ENCODE measurements at regions not wholly inside any gene's neighbourhood (a gene's known extent, or its start where the extent isn't known, plus 50 kb on each side); places are given as distances from the start of the nearest gene placed in this dataset.

DNA sequence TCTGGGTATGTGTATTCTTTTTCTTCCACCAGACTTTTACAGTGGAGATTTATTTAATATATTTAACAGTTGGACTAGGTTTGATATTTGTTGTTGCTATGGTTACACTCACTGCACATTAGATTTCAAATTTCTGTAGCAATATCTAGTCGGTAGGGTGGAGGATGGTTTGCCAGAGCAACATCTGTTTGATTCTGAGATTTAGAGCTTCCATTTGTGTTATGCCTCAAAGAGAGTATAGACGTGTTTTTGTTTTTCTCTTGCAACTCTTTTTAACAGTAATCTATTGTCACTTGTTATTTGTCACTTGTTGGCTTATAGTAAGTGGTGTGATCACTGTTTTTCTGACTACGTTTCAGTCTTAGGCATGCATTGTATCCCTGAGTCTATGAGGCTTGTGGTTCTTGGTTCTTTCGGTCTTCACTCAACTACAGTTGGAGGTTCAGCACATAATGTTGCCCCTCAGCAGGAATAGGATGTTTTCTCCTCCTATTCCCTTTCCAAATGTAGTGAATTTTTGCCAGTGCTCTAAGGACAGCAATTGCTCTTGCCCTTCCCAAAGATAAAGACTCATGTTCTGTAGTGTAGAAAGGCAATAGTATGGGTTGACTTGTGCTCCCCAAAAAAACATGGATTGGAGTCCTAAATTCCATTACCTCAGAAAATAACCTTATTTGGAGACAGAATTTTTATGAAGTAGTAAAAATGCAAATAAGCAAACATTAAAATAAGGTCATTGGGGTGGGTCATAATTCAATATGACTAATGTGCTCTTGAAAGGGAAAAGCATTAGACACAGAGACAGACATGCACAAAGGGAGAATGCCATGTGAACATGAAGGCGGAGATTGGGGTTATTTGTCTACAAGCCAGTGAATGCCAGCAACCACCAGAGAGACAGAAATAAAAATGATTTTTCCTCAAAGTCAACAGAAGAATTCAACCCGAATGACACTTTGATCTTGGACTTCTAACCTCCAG is 692.1 kb downstream of the DIPK2A start:
- DNase-seq (ENCODE audit: insufficient read length, low spot score) (no peak), FAIRE-seq (no peak)
- TF ChIP-seq PAX5 (IDR thresholded peaks at IDR 0.05; ENCODE audit: insufficient read depth, low read length, severe bottlenecking) (no peak), SPI1 (IDR thresholded peaks at IDR 0.05; ENCODE audit: low read depth, low read length) (no peak), POLR2AphosphoS5 (IDR thresholded peaks at IDR 0.05; ENCODE audit: low read depth, low read length) (no peak), TAF1 (IDR thresholded peaks at IDR 0.05; ENCODE audit: low read depth, low read length) (no peak), POLR2A (IDR thresholded peaks at IDR 0.05; ENCODE audit: low read depth, low read length) (no peak), POU2F2 (IDR thresholded peaks at IDR 0.05; ENCODE audit: low read depth, low read length) (no peak)

DNA sequence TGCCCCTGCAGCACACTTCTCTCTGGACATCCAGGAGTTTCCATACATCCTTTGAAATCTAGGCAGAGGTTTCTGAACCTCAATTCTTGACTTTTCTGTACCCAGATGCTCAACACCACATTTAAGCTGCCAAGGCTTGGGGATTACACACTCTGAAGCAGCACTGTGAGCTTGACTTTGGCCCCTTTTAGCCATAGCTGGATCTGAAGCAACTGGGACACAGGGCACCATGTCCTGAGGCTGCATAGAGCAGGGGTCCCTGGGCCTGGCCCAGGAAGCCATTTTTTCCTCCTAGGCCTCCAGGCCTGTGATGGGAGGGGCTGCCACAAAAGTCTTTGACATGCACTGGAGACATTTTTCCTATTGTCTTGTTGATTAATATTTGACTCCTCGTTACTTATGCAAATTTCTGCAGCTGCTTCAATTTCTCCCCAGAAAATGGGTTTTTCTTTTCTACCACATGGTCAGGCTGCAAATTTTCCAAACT is 694.0 kb downstream of the DIPK2A start:
- TF ChIP-seq POU2F2 (IDR thresholded peaks at IDR 0.05; ENCODE audit: low read depth, low read length) = no peak
- no peak for TF ChIP-seq POLR2A (IDR thresholded peaks at IDR 0.05; ENCODE audit: low read depth, low read length)
- TF ChIP-seq SPI1 (IDR thresholded peaks at IDR 0.05; ENCODE audit: low read depth, low read length) = no peak
- TF ChIP-seq TAF1 (IDR thresholded peaks at IDR 0.05; ENCODE audit: low read depth, low read length) = no peak
- no peak for TF ChIP-seq PAX5 (IDR thresholded peaks at IDR 0.05; ENCODE audit: insufficient read depth, low read length, severe bottlenecking)
- no peak for TF ChIP-seq POLR2AphosphoS5 (IDR thresholded peaks at IDR 0.05; ENCODE audit: low read depth, low read length)
- DNase-seq (ENCODE audit: insufficient read length, low spot score) (no peak), FAIRE-seq (no peak)

GRCh38 chr3:144670571-144670970 is 698.9 kb downstream of the DIPK2A start:
- TF ChIP-seq SPI1 (IDR thresholded peaks at IDR 0.05; ENCODE audit: low read depth, low read length) (no peak), POLR2A (IDR thresholded peaks at IDR 0.05; ENCODE audit: low read depth, low read length) (no peak), PAX5 (IDR thresholded peaks at IDR 0.05; ENCODE audit: insufficient read depth, low read length, severe bottlenecking) (no peak)
- FAIRE-seq = no peak
- no peak for DNase-seq (ENCODE audit: insufficient read length, low spot score)

- no peak for FAIRE-seq
- no peak for DNase-seq (ENCODE audit: insufficient read length, low spot score)
- TF ChIP-seq POU2F2 (IDR thresholded peaks at IDR 0.05; ENCODE audit: low read depth, low read length) (no peak), TAF1 (IDR thresholded peaks at IDR 0.05; ENCODE audit: low read depth, low read length) (no peak), PAX5 (IDR thresholded peaks at IDR 0.05; ENCODE audit: insufficient read depth, low read length, severe bottlenecking) (no peak), SPI1 (IDR thresholded peaks at IDR 0.05; ENCODE audit: low read depth, low read length) (no peak), POLR2A (IDR thresholded peaks at IDR 0.05; ENCODE audit: low read depth, low read length) (no peak), POLR2AphosphoS5 (IDR thresholded peaks at IDR 0.05; ENCODE audit: low read depth, low read length) (no peak)
These were observed 705.5 kb downstream of the DIPK2A start for GRCh38 chr3:144677103-144677502.

GRCh38 chr3:144683065-144683464 is 711.4 kb downstream of the DIPK2A start:
- FAIRE-seq = no peak
- TF ChIP-seq TAF1 (IDR thresholded peaks at IDR 0.05; ENCODE audit: low read depth, low read length) = no peak
- no peak for TF ChIP-seq POLR2AphosphoS5 (IDR thresholded peaks at IDR 0.05; ENCODE audit: low read depth, low read length)
- TF ChIP-seq PAX5 (IDR thresholded peaks at IDR 0.05; ENCODE audit: insufficient read depth, low read length, severe bottlenecking) = no peak
- no peak for TF ChIP-seq SPI1 (IDR thresholded peaks at IDR 0.05; ENCODE audit: low read depth, low read length)
- TF ChIP-seq POLR2A (IDR thresholded peaks at IDR 0.05; ENCODE audit: low read depth, low read length) = no peak

DNA sequence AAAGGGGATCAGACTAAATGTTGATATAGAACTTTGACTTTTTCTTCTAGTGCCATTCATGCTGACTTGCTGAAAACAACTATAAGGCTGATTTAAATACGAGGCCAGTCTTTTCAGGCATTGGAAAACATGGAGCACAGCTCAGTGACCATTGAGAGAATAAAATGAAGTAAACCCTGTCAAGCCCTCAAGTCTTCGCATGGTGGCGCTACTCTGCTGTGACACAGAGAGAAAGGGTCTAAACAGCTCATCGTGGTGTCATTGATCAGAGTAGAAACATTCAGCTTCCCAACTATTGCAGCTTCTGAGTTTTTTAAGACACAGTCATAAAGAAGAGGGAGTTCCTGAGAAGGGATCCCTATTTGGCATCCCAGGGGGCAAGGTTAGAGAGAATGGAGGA is 716.2 kb downstream of the DIPK2A start:
- TF ChIP-seq TAF1 (IDR thresholded peaks at IDR 0.05; ENCODE audit: low read depth, low read length) = no peak
- no peak for TF ChIP-seq PAX5 (IDR thresholded peaks at IDR 0.05; ENCODE audit: insufficient read depth, low read length, severe bottlenecking)
- no peak for TF ChIP-seq POLR2A (IDR thresholded peaks at IDR 0.05; ENCODE audit: low read depth, low read length)
- no peak for TF ChIP-seq POLR2AphosphoS5 (IDR thresholded peaks at IDR 0.05; ENCODE audit: low read depth, low read length)
- no peak for TF ChIP-seq POU2F2 (IDR thresholded peaks at IDR 0.05; ENCODE audit: low read depth, low read length)
- no peak for TF ChIP-seq SPI1 (IDR thresholded peaks at IDR 0.05; ENCODE audit: low read depth, low read length)
- FAIRE-seq (no peak), DNase-seq (ENCODE audit: insufficient read length, low spot score) (no peak)

More at GRCh38 chr3:144683065-144683464, 711.4 kb downstream of the DIPK2A start:
- DNase-seq (ENCODE audit: insufficient read length, low spot score) = no peak

GRCh38 chr3:144692488-144692887 is 720.9 kb downstream of the DIPK2A start:
- no peak for TF ChIP-seq PAX5 (IDR thresholded peaks at IDR 0.05; ENCODE audit: insufficient read depth, low read length, severe bottlenecking)
- no peak for TF ChIP-seq SPI1 (IDR thresholded peaks at IDR 0.05; ENCODE audit: low read depth, low read length)
- TF ChIP-seq POLR2A (IDR thresholded peaks at IDR 0.05; ENCODE audit: low read depth, low read length) = no peak
- no peak for TF ChIP-seq POLR2AphosphoS5 (IDR thresholded peaks at IDR 0.05; ENCODE audit: low read depth, low read length)
- no peak for TF ChIP-seq TAF1 (IDR thresholded peaks at IDR 0.05; ENCODE audit: low read depth, low read length)
- TF ChIP-seq POU2F2 (IDR thresholded peaks at IDR 0.05; ENCODE audit: low read depth, low read length) = no peak
- FAIRE-seq (no peak), DNase-seq (ENCODE audit: insufficient read length, low spot score) (no peak)

- FAIRE-seq (no peak), DNase-seq (ENCODE audit: insufficient read length, low spot score) (no peak)
- TF ChIP-seq POLR2A (IDR thresholded peaks at IDR 0.05; ENCODE audit: low read depth, low read length) (no peak), POLR2AphosphoS5 (IDR thresholded peaks at IDR 0.05; ENCODE audit: low read depth, low read length) (no peak), POU2F2 (IDR thresholded peaks at IDR 0.05; ENCODE audit: low read depth, low read length) (no peak), PAX5 (IDR thresholded peaks at IDR 0.05; ENCODE audit: insufficient read depth, low read length, severe bottlenecking) (no peak), TAF1 (IDR thresholded peaks at IDR 0.05; ENCODE audit: low read depth, low read length) (no peak), SPI1 (IDR thresholded peaks at IDR 0.05; ENCODE audit: low read depth, low read length) (no peak)
These were observed 736.8 kb downstream of the DIPK2A start for GRCh38 chr3:144708437-144708836.

GRCh38 chr3:144737281-144737680 is 765.7 kb downstream of the DIPK2A start:
- FAIRE-seq = no peak
- TF ChIP-seq POU2F2 (IDR thresholded peaks at IDR 0.05; ENCODE audit: low read depth, low read length) = no peak
- TF ChIP-seq SPI1 (IDR thresholded peaks at IDR 0.05; ENCODE audit: low read depth, low read length) = no peak
- no peak for TF ChIP-seq PAX5 (IDR thresholded peaks at IDR 0.05; ENCODE audit: insufficient read depth, low read length, severe bottlenecking)
- TF ChIP-seq POLR2AphosphoS5 (IDR thresholded peaks at IDR 0.05; ENCODE audit: low read depth, low read length) = no peak
- no peak for TF ChIP-seq POLR2A (IDR thresholded peaks at IDR 0.05; ENCODE audit: low read depth, low read length)
- TF ChIP-seq TAF1 (IDR thresholded peaks at IDR 0.05; ENCODE audit: low read depth, low read length) = no peak
- DNase-seq (ENCODE audit: insufficient read length, low spot score) = no peak

Measured in GM12891 (cell line).